Tongue (tissue), 1 donor: ENCODE measurements at regions not wholly inside any gene's neighbourhood (a gene's known extent, or its start where the extent isn't known, plus 50 kb on each side); places are given as distances from the start of the nearest gene placed in this dataset.
"Not testable (repeated sequence)": the region's sequence is repeated elsewhere in the genome, so short reads cannot be mapped to it uniquely, and the experiment has no call there.

ENCODE experiments used
- DNase-seq: peaks from one replicate; pipeline ENCODE4 v3.0.0-alpha.2; 2015

- no peak for DNase-seq
Measured at GRCh38 chrX:9349572-9350494, 115.0 kb upstream of the TBL1X start.

DNA sequence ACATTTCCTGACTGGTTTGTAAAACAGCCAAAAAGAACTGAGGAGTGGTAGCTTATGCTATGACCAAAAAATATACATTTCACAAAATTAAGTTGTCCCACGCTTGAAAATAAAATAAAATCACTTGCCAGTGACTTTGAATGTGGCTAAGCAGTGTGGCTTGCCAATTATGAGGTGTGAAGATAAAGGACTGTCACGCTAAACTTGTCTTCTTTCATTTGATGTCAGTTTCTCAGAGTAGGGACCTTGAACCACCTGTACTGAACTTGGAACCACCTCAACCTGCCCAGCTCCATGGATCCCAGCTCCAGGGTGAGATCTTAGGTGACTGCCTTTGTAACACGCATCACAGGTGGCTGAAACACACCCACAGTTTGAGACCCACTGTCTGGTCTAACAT is 113.7 kb upstream of the TBL1X start:
- DNase-seq: no peak

DNA sequence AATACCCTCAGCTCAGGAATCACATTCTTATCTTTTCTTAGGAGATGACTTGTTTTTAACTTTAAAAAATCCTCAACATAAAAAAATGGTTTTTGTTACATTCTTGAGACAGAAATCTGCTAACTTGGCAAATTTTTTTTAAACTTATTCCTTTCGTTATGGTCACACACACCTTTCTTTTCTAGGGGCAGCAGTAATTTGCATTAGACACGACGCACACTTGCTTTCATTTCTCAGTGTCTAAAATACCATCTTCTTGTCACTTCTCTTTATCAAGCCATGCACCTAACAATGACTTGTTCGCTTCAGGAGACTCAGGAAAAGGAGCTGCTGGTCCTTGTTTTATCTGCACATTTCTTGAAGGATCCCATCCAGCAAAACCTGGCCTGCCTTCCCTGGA is 112.6 kb upstream of the TBL1X start:
- DNase-seq: no peak

DNA sequence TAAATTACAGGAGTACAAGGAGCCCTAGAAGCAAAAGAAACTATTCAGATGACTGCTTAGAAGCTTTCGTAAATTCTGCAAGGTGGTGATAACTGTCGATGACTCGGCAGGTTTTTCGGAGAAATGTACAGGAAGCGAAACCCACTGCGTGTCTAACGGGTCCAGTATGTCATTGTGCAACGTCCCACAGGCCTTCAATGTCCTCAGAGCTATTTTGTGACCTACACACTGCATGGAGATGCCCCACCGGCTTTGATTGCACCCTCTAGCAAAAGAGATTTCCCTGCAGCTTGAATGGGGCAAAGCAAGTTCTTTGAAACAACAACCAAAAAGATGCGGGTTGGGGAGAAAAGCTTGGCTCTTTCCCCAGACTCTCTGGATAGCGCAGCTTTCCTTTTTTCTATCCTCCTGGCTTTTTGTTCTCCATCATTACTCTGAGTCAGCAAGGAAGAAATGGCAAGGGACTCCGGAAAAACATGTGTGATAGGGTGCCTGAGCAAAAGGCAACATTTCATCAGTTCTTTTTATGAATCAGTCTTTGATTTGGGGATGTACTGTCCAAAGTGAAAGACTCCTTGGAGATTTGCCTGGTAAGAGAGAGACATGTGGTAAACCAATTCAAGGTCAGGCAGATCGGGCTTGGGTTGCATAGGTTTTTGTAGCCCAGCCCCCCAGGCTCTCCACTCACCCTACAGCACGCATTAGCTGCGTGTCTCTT is 112.0 kb upstream of the TBL1X start:
- DNase-seq: no peak

DNA sequence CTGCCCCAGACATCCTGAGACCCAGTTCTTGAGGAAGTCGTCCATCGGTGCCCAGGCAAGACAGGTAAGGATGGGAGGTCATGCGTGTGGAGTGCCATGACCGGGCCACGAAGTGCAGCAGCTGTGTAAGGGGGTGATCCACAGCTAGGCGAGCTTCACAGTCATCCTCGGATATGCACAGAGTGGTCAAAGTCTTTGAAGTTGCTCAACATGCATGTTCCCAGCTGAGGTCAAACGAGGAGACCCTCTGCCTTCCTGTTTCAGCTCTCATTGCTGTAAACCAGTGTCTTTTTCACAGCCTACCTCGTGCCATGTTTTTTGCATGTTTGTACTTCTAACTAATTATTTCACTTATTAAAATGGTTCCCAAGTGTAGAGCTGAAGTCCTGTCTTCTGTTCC is 109.9 kb upstream of the TBL1X start:
- DNase-seq: no peak

DNA sequence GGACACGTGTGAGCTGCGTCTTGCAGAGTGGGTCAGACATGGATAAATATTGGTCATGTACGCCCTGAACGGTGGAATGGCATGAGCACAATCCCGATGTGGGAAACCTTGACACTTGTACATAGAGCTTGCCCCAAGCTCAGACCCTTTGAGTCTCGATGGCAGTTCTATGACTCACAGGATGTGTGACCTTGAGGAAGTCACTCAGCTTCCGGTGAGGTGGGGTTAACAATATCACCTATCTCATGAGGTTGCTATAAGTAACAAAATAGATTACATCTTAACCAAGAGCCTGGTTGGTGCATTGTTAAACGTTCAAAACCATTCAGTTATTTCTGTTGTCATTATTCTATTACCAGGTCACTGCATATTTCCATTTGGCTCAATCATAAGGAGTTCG is 109.1 kb upstream of the TBL1X start:
- no peak for DNase-seq

DNA sequence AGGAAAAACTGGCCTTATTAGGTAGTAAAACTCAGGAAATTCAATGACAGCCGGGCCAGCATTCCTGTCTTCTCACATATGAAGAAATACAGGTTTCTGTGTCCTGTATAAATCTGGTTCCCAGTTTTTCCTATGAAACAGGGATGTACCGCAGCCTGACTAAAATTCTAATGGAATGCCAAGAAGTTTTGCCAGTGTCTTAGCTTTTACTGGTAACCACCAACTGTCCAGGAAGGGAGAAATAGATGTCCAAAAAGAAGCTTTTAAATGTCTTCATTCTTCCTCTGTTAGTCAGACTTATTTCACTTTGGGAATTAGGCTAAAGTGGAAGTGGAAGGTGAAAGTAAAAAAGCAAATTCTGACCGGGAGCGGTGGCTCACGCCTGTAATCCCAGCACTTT is 108.0 kb upstream of the TBL1X start:
- no peak for DNase-seq

- no peak for DNase-seq
Measured at GRCh38 chrX:9357518-9358114, 107.2 kb upstream of the TBL1X start.

DNA sequence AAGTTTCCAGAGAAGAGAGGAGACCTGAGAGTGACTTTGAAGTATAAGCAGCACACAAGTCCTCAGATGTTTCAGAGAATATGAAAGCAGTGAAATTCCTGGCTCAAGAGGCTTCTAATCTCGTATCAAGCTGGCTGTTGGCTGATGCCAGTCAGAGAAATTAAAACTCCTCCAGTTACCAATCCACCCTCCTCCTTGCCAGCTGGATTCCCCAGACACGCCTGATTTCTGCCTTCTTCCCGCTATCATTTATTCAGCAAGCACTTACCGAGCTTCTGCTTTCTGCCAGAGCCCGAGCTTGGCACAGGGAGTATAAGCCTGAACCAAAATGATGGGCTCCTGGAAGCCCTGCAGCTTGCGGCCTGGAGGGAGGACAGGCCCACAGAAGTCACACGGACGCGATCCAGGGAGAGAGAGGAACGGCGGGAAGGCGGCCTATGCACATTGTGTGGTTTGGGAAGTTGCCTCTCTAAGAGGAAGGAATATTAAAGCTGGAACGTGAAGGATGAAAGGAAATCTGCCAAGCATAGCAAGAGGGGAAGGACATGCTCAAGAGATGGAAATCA is 102.4 kb upstream of the TBL1X start:
- DNase-seq: peak; percentile 32

- no peak for DNase-seq
Measured at GRCh38 chrX:9367421-9367820, 97.4 kb upstream of the TBL1X start.

DNA sequence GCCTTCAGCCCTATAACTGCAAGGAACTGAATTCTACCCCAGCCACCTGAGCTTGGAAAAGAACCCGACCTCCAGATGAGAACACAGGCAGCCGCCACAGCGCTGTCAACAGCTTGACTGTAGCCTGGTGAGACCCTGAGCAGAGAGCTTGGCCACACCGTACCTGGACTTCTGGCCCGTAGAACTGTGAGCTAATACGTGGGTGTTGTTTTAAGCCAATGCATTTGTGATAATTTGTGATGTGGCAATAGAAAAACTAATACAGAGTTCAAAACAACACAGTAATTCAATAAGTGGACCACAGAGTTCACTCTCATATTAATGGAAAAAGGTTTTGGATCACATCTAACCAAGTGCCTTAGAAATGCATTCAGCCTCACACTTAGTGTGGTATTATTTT is 96.6 kb upstream of the TBL1X start:
- DNase-seq: no peak

GRCh38 chrX:9369802-9370291 is 95.0 kb upstream of the TBL1X start:
- DNase-seq: no peak

GRCh38 chrX:9370893-9371292 is 94.0 kb upstream of the TBL1X start:
- peak; percentile 7 for DNase-seq

DNA sequence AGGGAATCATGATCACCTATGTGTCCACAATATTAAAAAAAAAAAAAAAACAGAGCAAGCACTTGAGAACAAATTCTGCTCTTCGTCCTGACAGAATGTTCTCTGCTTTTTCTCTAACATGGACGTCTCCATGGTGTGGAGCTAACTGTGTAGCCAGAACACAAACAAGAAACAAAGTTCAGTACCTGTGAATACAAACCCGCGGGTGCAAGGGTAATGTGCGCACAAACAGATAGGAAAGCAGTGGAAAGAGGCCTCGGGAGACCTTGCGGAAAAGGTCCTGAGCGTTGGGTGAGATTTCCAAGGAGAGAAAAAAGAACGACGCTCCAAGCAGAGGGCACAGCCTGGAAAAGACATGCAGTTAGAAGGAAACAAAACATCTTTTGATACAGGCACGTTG is 92.0 kb upstream of the TBL1X start:
- DNase-seq: no peak

DNA sequence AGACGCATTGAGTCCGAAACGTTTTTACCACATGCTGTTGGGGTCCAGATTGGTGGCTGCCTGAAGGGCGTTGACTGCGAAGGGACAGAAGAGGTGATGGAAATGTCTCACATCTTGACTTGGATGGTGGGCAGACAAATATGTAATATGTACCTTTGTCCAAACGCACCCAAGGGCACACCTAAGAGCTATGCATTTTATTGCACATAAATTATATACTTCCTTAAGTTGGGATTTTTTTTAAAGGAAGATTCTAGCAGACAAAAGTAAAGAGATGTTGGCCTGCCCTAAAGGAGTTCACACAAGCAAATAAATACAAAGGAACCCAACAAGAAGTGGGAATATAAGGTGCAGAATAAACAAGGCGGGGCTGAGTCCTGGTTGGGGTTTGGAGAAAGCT is 91.1 kb upstream of the TBL1X start:
- DNase-seq: no peak

DNA sequence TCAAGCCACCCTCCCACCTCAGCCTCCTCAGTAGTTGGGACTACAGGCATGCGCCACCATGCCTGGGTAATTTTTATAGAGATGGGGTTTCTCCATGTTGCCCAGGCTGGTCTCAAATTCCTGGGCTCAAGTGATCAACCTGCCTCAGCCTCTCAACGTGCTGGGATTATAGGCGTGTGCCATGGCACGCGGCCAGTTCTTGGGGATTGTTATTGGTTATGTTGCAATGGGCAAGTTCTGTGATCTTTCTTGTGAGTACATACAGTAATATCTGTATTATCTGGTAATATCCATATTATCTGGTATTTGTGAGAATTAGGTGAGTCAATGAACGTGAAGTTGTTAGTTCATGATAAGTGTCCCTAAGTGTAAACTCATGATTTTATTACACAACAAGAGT is 90.3 kb upstream of the TBL1X start:
- no peak for DNase-seq

DNA sequence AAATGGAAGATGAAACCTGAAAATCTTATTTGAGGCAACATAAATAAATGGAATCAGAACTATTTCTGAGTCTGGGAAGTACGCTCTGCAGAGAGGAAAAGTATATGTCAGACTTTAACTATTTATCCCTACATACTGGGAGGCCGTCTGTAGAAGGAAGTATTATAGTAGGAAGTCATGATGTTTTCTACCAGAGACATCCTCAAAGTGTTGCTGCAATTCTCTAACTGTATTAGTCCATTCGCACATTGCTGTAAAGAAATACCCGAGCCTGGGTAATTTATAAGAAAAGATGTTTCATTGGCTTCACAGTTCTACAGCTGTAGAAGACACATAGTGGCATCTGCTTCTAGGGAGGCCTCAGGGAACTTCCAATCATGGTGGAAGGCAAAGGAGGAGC is 88.7 kb upstream of the TBL1X start:
- no peak for DNase-seq

DNA sequence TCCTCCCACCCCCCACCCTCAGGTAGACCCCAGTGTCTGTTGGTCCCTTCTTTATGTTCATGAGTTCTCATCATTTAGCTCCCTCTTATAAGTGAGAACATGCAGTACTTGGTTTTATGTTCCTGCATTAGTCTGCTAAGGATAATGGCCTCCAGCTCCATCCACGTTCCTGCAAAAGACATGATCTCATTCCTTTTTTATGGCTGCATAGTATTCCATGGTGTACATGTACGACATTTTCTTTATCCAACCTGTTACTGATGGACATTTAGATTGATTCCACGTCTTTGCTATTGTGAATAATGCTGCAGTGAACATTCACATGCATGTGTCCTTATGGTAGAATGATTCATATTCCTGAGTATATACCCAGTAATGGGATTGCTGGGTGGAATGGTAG is 87.6 kb upstream of the TBL1X start:
- not testable (repeated sequence) for DNase-seq

GRCh38 chrX:9378980-9379696 is 85.7 kb upstream of the TBL1X start:
- no peak for DNase-seq

- no peak for DNase-seq
Measured at GRCh38 chrX:9379697-9380551, 84.9 kb upstream of the TBL1X start.

- DNase-seq: no peak
Measured at GRCh38 chrX:9383655-9384054, 81.2 kb upstream of the TBL1X start.
